SK-N-MC (cell line): ENCODE measurements at regions not wholly inside any gene's neighbourhood (a gene's known extent, or its start where the extent isn't known, plus 50 kb on each side); places are given as distances from the start of the nearest gene placed in this dataset.

Source experiments
- EZH2 ChIP-seq: fragments of 200-600 bp; sonication (generic); IDR thresholded peaks from one replicate; pipeline ENCODE4 v1.6.1; 2017; ENCODE audit warnings: antibody characterized with exemption
- FOXP2 ChIP-seq: optimal IDR thresholded peaks from 2 replicates; pipeline ENCODE3; 2011; ENCODE audit warnings: mild to moderate bottlenecking, moderate library complexity; ENCODE audit not compliant: insufficient read depth; ENCODE audit errors: extremely low read length, control extremely low read depth
- POLR2AphosphoS5 ChIP-seq: IDR thresholded peaks from 2 replicates; pipeline ENCODE4 v1.6.1; 2012; ENCODE audit warnings: mild to moderate bottlenecking, low read depth, low read length, borderline replicate concordance

DNA sequence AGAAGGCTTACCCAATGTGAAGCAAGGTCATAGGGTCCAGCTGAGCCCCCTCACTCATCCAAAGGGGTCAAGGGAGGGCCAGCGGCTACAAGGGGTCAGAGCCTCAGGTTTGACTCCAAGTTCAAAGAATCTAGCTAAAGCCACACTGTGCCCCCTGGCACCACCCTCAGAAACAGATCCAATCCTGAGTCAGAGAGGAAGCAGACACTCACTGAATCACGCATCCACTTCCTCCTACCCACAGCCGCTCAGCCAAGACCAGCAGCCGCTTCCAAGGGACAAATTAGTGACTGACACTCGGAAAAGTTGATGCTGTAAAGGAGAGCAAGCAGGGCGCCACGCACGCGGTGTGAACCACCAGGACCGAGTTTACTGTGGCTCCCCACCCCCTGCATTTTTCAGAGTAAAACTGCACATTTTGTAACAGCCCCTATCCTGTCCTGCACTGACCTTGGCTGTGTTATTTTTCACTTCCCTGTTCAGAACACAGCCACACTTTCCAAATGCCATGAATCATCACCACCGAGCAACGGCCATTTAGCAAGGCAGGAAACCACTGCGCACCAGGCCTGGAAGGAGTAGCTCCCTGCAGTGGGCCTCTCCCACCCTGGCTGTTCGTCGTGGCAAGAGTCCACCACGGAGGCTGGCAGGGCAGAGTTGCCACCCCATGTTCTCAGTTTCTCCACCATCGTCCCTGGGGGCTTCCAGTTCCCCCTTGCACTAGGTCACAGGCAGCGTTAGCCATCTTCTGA is 147.8 kb downstream of the TOMM20 start:
- TF ChIP-seq EZH2 = no peak
- no peak for TF ChIP-seq POLR2AphosphoS5
- TF ChIP-seq FOXP2 = no peak
